ENCODE measurements at regions not wholly inside any gene's neighbourhood (a gene's known extent, or its start where the extent isn't known, plus 50 kb on each side); places are given as distances from the start of the nearest gene placed in this dataset.

DNA sequence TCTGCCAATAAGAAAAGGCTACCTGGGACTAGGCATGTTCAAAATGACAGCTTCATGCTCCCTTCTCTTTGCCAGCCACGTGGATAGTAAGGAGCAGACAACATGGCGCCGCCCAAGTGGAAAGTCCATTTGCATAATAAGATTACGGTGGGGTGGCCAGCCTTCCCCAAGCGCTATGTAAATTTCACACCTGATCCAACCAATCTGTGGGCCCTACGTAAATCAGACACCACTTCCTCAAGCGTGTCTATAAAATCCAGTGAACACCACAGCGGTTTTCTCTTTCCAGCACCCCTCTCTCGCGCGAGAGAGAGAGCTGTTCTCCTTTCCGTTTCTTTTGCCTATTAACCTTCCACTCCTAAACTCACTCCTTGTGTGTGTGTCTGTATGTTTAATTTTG is 140.3 kb upstream of the ERCC4 start:
- Mint-ChIP-seq H3K27ac (no peak overlapping the region), H3K36me3 (no peaks in the 10 kb centered on the region), H3K27me3 (ENCODE audit: low read depth in 3 of 3) (no peaks in the 10 kb centered on the region), H3K4me1 (no peaks in the 10 kb centered on the region), H3K9me3 (peaks cover 2 to 19% (median 7%) of the 10 kb centered on the region in 7 donors), H3K4me3 (no peak overlapping the region)
- Histone ChIP-seq H4K20me1 (ENCODE audit: insufficient read depth, low read length) (no peaks in the 10 kb centered on the region), H3K4me2 (replicated peaks; ENCODE audit: extremely low read depth, low read length, poor library complexity, severe bottlenecking) (no peak overlapping the region), H3K9me3 (replicated peaks in 1 of 2; ENCODE audit: control insufficient read depth in 1 of 2, insufficient read depth in 1 of 2, low read length in 2 of 2) (peaks cover 3 to 5% of the 10 kb centered on the region in 2 donors), H3K4me3 (replicated peaks in 1 of 3; ENCODE audit: low read depth in 2 of 3, low read length in 3 of 3) (no peak overlapping the region), H2AFZ (ENCODE audit: insufficient read depth, low read depth, low read length, poor library complexity, severe bottlenecking) (no peak overlapping the region), H3K36me3 (replicated peaks in 1 of 2; ENCODE audit: control insufficient read depth in 1 of 2, insufficient read depth in 2 of 2, low read length in 2 of 2) (no peaks in the 10 kb centered on the region), H3K4me1 (ENCODE audit: control insufficient read depth in 1 of 2, insufficient read depth in 2 of 2, low read length in 2 of 2) (no peaks in the 10 kb centered on the region), H3K79me2 (ENCODE audit: insufficient read depth, low read length) (no peaks in the 10 kb centered on the region), H3K9ac (ENCODE audit: insufficient read depth, low read length, poor library complexity, severe bottlenecking) (no peak overlapping the region), H3K27me3 (ENCODE audit: control insufficient read depth in 2 of 2, insufficient read depth in 2 of 2, low read length in 2 of 2) (no peaks in the 10 kb centered on the region), H3K27ac (ENCODE audit: low read depth in 1 of 2, low read length in 2 of 2) (no peak overlapping the region)
- intact Hi-C loops (cut with micrococcal nuclease) = no loop called here
- no peak for DNase-seq
- 100% methylated on average over 5 of the region's 12 CpGs for WGBS (ENCODE audit: insufficient coverage)
- TF ChIP-seq CTCF (IDR thresholded peaks at IDR 0.05) = no peak

DNA sequence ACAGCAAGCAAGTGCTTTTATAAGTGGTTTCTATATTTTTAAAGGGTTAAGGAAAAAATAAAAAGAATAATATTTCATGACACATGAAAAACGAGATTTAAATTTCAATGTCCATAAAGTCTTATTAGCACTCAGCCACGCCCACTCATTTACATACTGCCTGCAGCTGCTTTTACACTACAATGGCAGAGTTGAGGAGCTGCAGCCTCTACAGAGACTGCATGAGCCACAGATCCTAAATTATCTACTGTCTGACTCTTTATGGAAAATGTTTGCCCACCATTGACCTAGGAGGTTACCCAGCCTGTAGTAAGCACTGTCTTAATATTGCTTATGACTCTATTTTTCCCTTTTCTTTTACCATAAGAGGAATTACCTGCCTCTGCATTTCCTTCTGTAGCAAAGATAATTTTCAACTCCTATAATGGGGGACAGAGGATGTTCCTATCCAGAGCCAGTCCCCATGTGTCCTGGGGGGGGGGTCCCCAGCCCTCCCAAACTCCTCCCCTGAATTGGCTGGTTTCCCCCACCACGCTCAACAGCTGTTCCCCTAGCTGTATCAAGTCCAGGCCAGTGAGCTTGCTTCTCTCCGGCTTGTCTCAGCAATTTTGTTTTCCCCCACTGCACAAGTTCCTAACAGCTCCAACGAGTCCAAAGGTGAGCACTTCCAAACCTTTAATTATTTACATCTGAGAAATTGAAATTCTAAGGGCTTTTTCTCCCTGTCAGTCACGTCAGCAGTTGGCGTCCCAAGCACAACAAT is 139.4 kb upstream of the ERCC4 start:
- Histone ChIP-seq H4K20me1 (ENCODE audit: insufficient read depth, low read length) (no peaks in the 10 kb centered on the region), H2AFZ (ENCODE audit: insufficient read depth, low read depth, low read length, poor library complexity, severe bottlenecking) (no peak overlapping the region), H3K27ac (ENCODE audit: low read depth in 1 of 2, low read length in 2 of 2) (no peak overlapping the region), H3K36me3 (replicated peaks in 1 of 2; ENCODE audit: control insufficient read depth in 1 of 2, insufficient read depth in 2 of 2, low read length in 2 of 2) (no peaks in the 10 kb centered on the region), H3K4me2 (replicated peaks; ENCODE audit: extremely low read depth, low read length, poor library complexity, severe bottlenecking) (no peak overlapping the region), H3K9me3 (replicated peaks in 1 of 2; ENCODE audit: control insufficient read depth in 1 of 2, insufficient read depth in 1 of 2, low read length in 2 of 2) (peaks cover 4 to 5% of the 10 kb centered on the region in 2 donors), H3K9ac (ENCODE audit: insufficient read depth, low read length, poor library complexity, severe bottlenecking) (no peak overlapping the region), H3K4me3 (replicated peaks in 1 of 3; ENCODE audit: low read depth in 2 of 3, low read length in 3 of 3) (no peak overlapping the region), H3K27me3 (ENCODE audit: control insufficient read depth in 2 of 2, insufficient read depth in 2 of 2, low read length in 2 of 2) (no peaks in the 10 kb centered on the region), H3K4me1 (ENCODE audit: control insufficient read depth in 1 of 2, insufficient read depth in 2 of 2, low read length in 2 of 2) (no peaks in the 10 kb centered on the region), H3K79me2 (ENCODE audit: insufficient read depth, low read length) (no peaks in the 10 kb centered on the region)
- no peak for TF ChIP-seq CTCF (IDR thresholded peaks at IDR 0.05)
- Mint-ChIP-seq H3K27ac (no peak overlapping the region), H3K36me3 (no peaks in the 10 kb centered on the region), H3K4me1 (no peaks in the 10 kb centered on the region), H3K9me3 (peaks cover 0 to 16% (median 4%) of the 10 kb centered on the region in 7 donors), H3K27me3 (ENCODE audit: low read depth in 3 of 3) (no peaks in the 10 kb centered on the region), H3K4me3 (no peak overlapping the region)
- no peak for DNase-seq
- intact Hi-C loops (cut with micrococcal nuclease) = no loop called here
- 56% methylated on average over 6 of the region's 7 CpGs for WGBS (ENCODE audit: insufficient coverage)

Measured in CD14-positive monocyte (primary cell).